Transverse colon (tissue), 3 donors: ENCODE measurements at regions not wholly inside any gene's neighbourhood (a gene's known extent, or its start where the extent isn't known, plus 50 kb on each side); places are given as distances from the start of the nearest gene placed in this dataset.
"Not testable (repeated sequence)": the region's sequence is repeated elsewhere in the genome, so short reads cannot be mapped to it uniquely, and the experiment has no call there.

Source experiments
- POLR2A ChIP-seq: fragments of 450-650 bp; IDR thresholded peaks from one replicate; pipeline ENCODE4 v1.6.1; 2016; ENCODE audit warnings: antibody characterized with exemption, mild to moderate bottlenecking, moderate library complexity
- POLR2AphosphoS5 ChIP-seq, 3 donors: sonication (generic); formaldehyde crosslinking; IDR thresholded peaks; one replicate each; pipeline ENCODE4 v1.6.1; 2016; ENCODE audit warnings: antibody characterized with exemption in 3 of 3

DNA sequence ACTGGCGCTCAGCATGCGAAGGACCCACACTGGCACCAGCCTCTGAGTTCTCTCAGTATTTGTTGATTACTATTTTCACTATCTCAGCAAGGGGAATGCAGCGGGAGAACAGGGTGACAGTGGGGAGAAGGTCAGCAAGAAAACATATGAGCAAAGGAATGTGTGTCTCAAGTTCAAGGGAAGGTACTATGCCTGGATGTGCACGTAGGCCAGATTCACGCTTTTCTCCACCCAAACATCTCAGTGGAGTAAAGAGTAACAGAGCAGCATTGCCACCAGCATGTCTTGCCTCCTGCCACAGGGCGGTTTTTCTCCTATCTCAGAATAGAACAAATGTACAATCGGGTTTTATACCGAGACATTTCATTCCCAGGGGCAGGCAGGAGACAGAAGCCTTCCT, 297.5 kb upstream of the MAGI2 start:
- TF ChIP-seq POLR2AphosphoS5 (IDR thresholded peaks at IDR 0.05); POLR2A: not testable (repeated sequence)
